ENCODE measurements at regions not wholly inside any gene's neighbourhood (a gene's known extent, or its start where the extent isn't known, plus 50 kb on each side); places are given as distances from the start of the nearest gene placed in this dataset.

GRCh38 chr9:110142868-110143481 lies 65.0 kb downstream of the C9orf152 start:
- peak; percentile 60 for TF ChIP-seq CTCF (IDR thresholded peaks at IDR 0.05; ENCODE audit: low read length)
- TF ChIP-seq EZH2 (IDR thresholded peaks at IDR 0.05; ENCODE audit: borderline replicate concordance, low read length) = no peak
